PC-3 (cell line): ENCODE measurements at regions not wholly inside any gene's neighbourhood (a gene's known extent, or its start where the extent isn't known, plus 50 kb on each side); places are given as distances from the start of the nearest gene placed in this dataset.

Source experiments
- ATAC-seq: fragments of 200-7000 bp; cut with Tn5 transposase; 2 replicates; pipeline ENCODE4 v1.9.1; 2020; ENCODE audit warnings: mild to moderate bottlenecking, moderate library complexity
- BruUV-seq: library from RNA; stranded (reverse); fragments of 400-500 nt; replicated peaks from 2 replicates; lab custom pipeline; 2021; lab: Mats Ljungman, UMichigan
- CTCF ChIA-PET: fragments of 300-600 bp; sonication (Branson Sonifier 250); formaldehyde crosslinking; loops from one replicate; lab custom pipeline; 2022; ENCODE audit warnings: antibody characterized with exemption; lab: Charles Lee
- POLR2A ChIA-PET: fragments of 300-600 bp; sonication (Branson Sonifier 250); formaldehyde crosslinking; loops from one replicate; lab custom pipeline; 2022; ENCODE audit warnings: antibody characterized with exemption; ENCODE audit not compliant: unreplicated experiment; lab: Charles Lee
- DNase-seq: peaks from one replicate; pipeline ENCODE4 v3.0.0-alpha.2; 2015
- H2AFZ ChIP-seq: fragments of 300-600 bp; sonication (generic); 2 replicates; pipeline ENCODE4 v1.6.0; 2016; ENCODE audit warnings: antibody characterized with exemption, low read length
- H3F3A ChIP-seq: fragments of 300-600 bp; sonication (generic); one replicate; pipeline ENCODE4 v1.6.0; 2017; ENCODE audit warnings: antibody characterized with exemption, low read length, control low read depth, mild to moderate bottlenecking; ENCODE audit not compliant: unreplicated experiment
- H3K27ac ChIP-seq: fragments of 300-600 bp; sonication (generic); 2 replicates; pipeline ENCODE4 v1.5.1; 2016; ENCODE audit warnings: mild to moderate bottlenecking, low read length
- H3K27me3 ChIP-seq: fragments of 300-600 bp; sonication (generic); 2 replicates; pipeline ENCODE4 v1.6.1; 2016; ENCODE audit warnings: low read length, mixed read lengths
- H3K36me3 ChIP-seq: fragments of 300-600 bp; sonication (generic); 2 replicates; pipeline ENCODE4 v1.6.1; 2016; ENCODE audit warnings: low read depth, mixed run types, low read length, mixed read lengths
- H3K4me1 ChIP-seq: fragments of 300-600 bp; sonication (generic); 2 replicates; pipeline ENCODE4 v1.5.1; 2016; ENCODE audit warnings: low read length; ENCODE audit not compliant: insufficient read depth
- H3K4me2 ChIP-seq: fragments of 300-600 bp; sonication (generic); 2 replicates; pipeline ENCODE4 v1.6.0; 2016; ENCODE audit warnings: low read length
- H3K4me3 ChIP-seq: fragments of 300-600 bp; sonication (generic); 2 replicates; pipeline ENCODE4 v1.5.1; 2016; ENCODE audit warnings: mild to moderate bottlenecking, low read length, mixed read lengths
- H3K79me2 ChIP-seq: fragments of 300-600 bp; sonication (generic); 2 replicates; pipeline ENCODE4 v1.6.1; 2017; ENCODE audit warnings: low read length, mixed read lengths
- H3K9ac ChIP-seq: fragments of 300-600 bp; sonication (generic); 2 replicates; pipeline ENCODE4 v1.6.0; 2016; ENCODE audit warnings: mild to moderate bottlenecking, low read length
- H3K9me2 ChIP-seq: fragments of 300-600 bp; sonication (generic); replicated peaks from 2 replicates; pipeline ENCODE4 v1.6.1; 2016; ENCODE audit warnings: mixed run types, low read length, mixed read lengths
- H3K9me3 ChIP-seq: fragments of 300-600 bp; sonication (generic); 2 replicates; pipeline ENCODE4 v1.6.1; 2016; ENCODE audit warnings: low read length, mixed read lengths
- H4K20me1 ChIP-seq: fragments of 300-600 bp; sonication (generic); 2 replicates; pipeline ENCODE4 v1.6.1; 2016; ENCODE audit warnings: low read length, mixed read lengths
- EZH2 ChIP-seq: fragments of 300-600 bp; sonication (generic); IDR thresholded peaks from one replicate; pipeline ENCODE4 v1.6.1; 2017; ENCODE audit warnings: antibody characterized with exemption, mild to moderate bottlenecking, low read length; ENCODE audit not compliant: unreplicated experiment
- EZH2phosphoT487 ChIP-seq: fragments of 300-600 bp; sonication (generic); IDR thresholded peaks from 2 replicates; pipeline ENCODE4 v1.6.1; 2018; ENCODE audit warnings: mild to moderate bottlenecking, antibody characterized with exemption, low read length, borderline replicate concordance
- intact Hi-C: fragments of 100-400 bp; cut with micrococcal nuclease; formaldehyde crosslinking; loops from 2 replicates; pipeline ENCODE4 v1.9.0; 2023
- TF ChIP-seq, protein P1 (sequence below): fragments of 300-600 bp; sonication (generic); conservative IDR thresholded peaks from 2 replicates; pipeline ENCODE4 v1.5.1; 2017; ENCODE audit warnings: antibody characterized with exemption, low read depth, mild to moderate bottlenecking, low read length

DNA sequence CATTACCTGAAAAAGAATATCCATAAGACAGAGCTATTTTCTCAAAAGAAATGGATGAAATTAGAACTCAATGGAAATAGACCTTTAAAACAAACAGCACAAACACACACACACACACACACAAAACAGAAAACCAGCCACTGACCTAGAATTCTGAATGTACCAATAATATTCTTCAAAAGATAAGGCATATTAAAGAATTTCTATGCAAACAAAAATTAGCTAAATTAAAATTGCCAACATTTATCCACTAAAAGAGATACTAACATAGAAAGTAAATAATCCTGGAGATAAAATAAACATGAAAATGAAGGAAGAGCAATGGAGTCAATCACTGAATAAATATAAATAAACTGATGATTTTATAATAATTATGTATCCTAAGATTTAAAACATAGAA is 431.2 kb downstream of the SH2D4B start:
- Histone ChIP-seq H3K36me3 (no peaks in the 10 kb centered on the region), H3K9ac (no peak overlapping the region), H3K9me2 (no peaks in the 10 kb centered on the region), H3K4me3 (no peak overlapping the region), H3K4me2 (no peak overlapping the region), H2AFZ (no peak overlapping the region), H3K27me3 (no peaks in the 10 kb centered on the region), H3K27ac (no peak overlapping the region), H3K79me2 (no peaks in the 10 kb centered on the region), H3F3A (no peaks in the 10 kb centered on the region), H3K4me1 (no peaks in the 10 kb centered on the region), H3K9me3 (no peaks in the 10 kb centered on the region), H4K20me1 (no peaks in the 10 kb centered on the region)
- TF ChIP-seq, protein P1, sequence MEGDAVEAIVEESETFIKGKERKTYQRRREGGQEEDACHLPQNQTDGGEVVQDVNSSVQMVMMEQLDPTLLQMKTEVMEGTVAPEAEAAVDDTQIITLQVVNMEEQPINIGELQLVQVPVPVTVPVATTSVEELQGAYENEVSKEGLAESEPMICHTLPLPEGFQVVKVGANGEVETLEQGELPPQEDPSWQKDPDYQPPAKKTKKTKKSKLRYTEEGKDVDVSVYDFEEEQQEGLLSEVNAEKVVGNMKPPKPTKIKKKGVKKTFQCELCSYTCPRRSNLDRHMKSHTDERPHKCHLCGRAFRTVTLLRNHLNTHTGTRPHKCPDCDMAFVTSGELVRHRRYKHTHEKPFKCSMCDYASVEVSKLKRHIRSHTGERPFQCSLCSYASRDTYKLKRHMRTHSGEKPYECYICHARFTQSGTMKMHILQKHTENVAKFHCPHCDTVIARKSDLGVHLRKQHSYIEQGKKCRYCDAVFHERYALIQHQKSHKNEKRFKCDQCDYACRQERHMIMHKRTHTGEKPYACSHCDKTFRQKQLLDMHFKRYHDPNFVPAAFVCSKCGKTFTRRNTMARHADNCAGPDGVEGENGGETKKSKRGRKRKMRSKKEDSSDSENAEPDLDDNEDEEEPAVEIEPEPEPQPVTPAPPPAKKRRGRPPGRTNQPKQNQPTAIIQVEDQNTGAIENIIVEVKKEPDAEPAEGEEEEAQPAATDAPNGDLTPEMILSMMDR = no peak
- no peak for TF ChIP-seq EZH2phosphoT487
- no peak for TF ChIP-seq EZH2
- POLR2A ChIA-PET = no interaction called here
- ATAC-seq (no peak), DNase-seq (no peak)
- no TSS peak for BruUV-seq
- CTCF ChIA-PET = no interaction called here
- intact Hi-C loops = no loop called here

DNA sequence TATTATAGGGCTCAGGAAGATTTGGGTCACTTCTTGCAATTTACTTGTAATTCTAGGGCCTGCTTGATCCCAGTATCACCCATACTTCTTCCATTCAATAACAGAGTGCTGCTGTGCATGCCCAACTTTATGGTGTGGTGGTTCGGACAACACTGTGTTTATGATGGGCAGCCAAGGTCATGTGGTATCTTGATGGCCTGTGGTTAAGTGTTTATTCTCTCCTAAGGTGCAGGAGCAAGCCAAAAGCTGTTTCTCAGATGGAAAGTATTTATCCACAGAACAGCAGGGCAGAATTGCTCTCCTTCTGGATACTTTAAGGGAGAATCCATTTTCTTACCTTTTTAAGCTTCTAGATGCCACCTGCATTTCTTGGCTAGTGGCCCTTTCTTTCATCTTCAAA is 433.8 kb downstream of the SH2D4B start:
- ChIA-PET POLR2A (no interaction called here), CTCF (no interaction called here)
- no peak overlapping the region for H3K9ac ChIP-seq
- no peaks in the 10 kb centered on the region for H3K9me2 ChIP-seq
- no peak overlapping the region for H2AFZ ChIP-seq
- H3K79me2 ChIP-seq = no peaks in the 10 kb centered on the region
- BruUV-seq = no TSS peak
- H3K27ac ChIP-seq = no peak overlapping the region
- no peak for TF ChIP-seq EZH2phosphoT487
- TF ChIP-seq, protein P1 = no peak
- no peak for TF ChIP-seq EZH2
- DNase-seq (no peak), ATAC-seq (no peak)
- intact Hi-C loops = no loop called here
- H3K4me1 ChIP-seq = no peaks in the 10 kb centered on the region
- peaks cover 2% of the 10 kb centered on the region; the same call in 1 of the 2 replicates for H3K9me3 ChIP-seq
- H3K4me2 ChIP-seq = no peak overlapping the region
- H3K27me3 ChIP-seq = no peaks in the 10 kb centered on the region
- H4K20me1 ChIP-seq = no peaks in the 10 kb centered on the region
- no peak overlapping the region for H3K4me3 ChIP-seq
- H3F3A ChIP-seq = no peaks in the 10 kb centered on the region
- no peaks in the 10 kb centered on the region for H3K36me3 ChIP-seq

- CTCF ChIA-PET = no interaction called here
- Histone ChIP-seq H3K36me3 (no peaks in the 10 kb centered on the region), H3K9ac (no peak overlapping the region), H3K9me3 (peaks cover 4% of the 10 kb centered on the region; the same call in 1 of the 2 replicates), H3K4me3 (no peak overlapping the region), H3K27me3 (no peaks in the 10 kb centered on the region), H3K4me1 (no peaks in the 10 kb centered on the region), H3K27ac (no peak overlapping the region), H3K79me2 (no peaks in the 10 kb centered on the region), H3K4me2 (no peak overlapping the region), H4K20me1 (no peaks in the 10 kb centered on the region), H3K9me2 (no peaks in the 10 kb centered on the region), H3F3A (no peaks in the 10 kb centered on the region), H2AFZ (no peak overlapping the region)
- POLR2A ChIA-PET = no interaction called here
- intact Hi-C loops = no loop called here
- DNase-seq = no peak
- BruUV-seq = no TSS peak
- no peak for ATAC-seq
- TF ChIP-seq EZH2 (no peak), EZH2phosphoT487 (no peak)
- TF ChIP-seq, protein P1 = no peak
Observed at GRCh38 chr10:80976658-80977057, 439.0 kb downstream of the SH2D4B start.
